OCI-LY1 (cell line): ENCODE measurements at regions not wholly inside any gene's neighbourhood (a gene's known extent, or its start where the extent isn't known, plus 50 kb on each side); places are given as distances from the start of the nearest gene placed in this dataset.
"Not testable (repeated sequence)": the region's sequence is repeated elsewhere in the genome, so short reads cannot be mapped to it uniquely, and the experiment has no call there.

Experiments used
- CTCF ChIP-seq: fragments of 200-600 bp; sonication (generic), shearing (Covaris generic); IDR thresholded peaks from 2 replicates; pipeline ENCODE4 v1.5.1; 2017; ENCODE audit warnings: mild to moderate bottlenecking, antibody characterized with exemption, low read length, moderate library complexity, mixed read lengths
- EZH2 ChIP-seq: fragments of 200-600 bp; sonication (generic), shearing (Covaris generic); IDR thresholded peaks from 2 replicates; pipeline ENCODE4 v1.8.0; 2017; ENCODE audit warnings: borderline replicate concordance, mixed run types, mild to moderate bottlenecking, antibody characterized with exemption, low read length, moderate library complexity, mixed read lengths

GRCh38 chr10:100638969-100639368 is 103.2 kb downstream of the HIF1AN start:
- TF ChIP-seq CTCF, EZH2: not testable (repeated sequence)
